Endothelial cell of umbilical vein (primary cell): ENCODE measurements at regions not wholly inside any gene's neighbourhood (a gene's known extent, or its start where the extent isn't known, plus 50 kb on each side); places are given as distances from the start of the nearest gene placed in this dataset.

ENCODE experiments used
- BruUV-seq: library from RNA; stranded (reverse); fragments of 400-500 nt; replicated peaks from 2 replicates; lab custom pipeline; 2021; lab: Mats Ljungman, UMichigan
- CTCF ChIA-PET: fragments of 300-600, 350-600 bp; sonication (Branson Sonifier 250); formaldehyde crosslinking; loops from one replicate; lab custom pipeline; 2021; ENCODE audit warnings: antibody characterized with exemption, inconsistent platforms; lab: Charles Lee
- POLR2A ChIA-PET: fragments of 300-600, 350-600 bp; sonication (Branson Sonifier 250); formaldehyde crosslinking; loops from one replicate; lab custom pipeline; 2021; ENCODE audit warnings: antibody characterized with exemption, inconsistent platforms; lab: Charles Lee
- DNase-seq: peaks from one replicate; pipeline ENCODE4 v3.0.0-alpha.2; 2011; ENCODE audit warnings: low read depth, low spot score
- FAIRE-seq: peaks from 2 replicates; lab custom pipeline; 2011; peaks lifted over from hg19 to GRCh38; lab: Jason Lieb, UNC
- H2AFZ ChIP-seq: 2 replicates; pipeline ENCODE4 v1.6.0; 2012; ENCODE audit warnings: low read depth, low read length, control low read depth, inconsistent platforms
- H3K27ac ChIP-seq: 2 replicates; pipeline ENCODE4 v1.5.1; 2011; ENCODE audit warnings: low read depth, mild to moderate bottlenecking, control low read depth, low read length, moderate library complexity; ENCODE audit not compliant: insufficient read depth
- H3K27me3 ChIP-seq, 2 experiments: 2 replicates each; pipeline versions ENCODE4 v1.6.0 to v1.6.1; 2011; ENCODE audit warnings: low read length in 2 of 2, mixed read lengths in 1 of 2; ENCODE audit not compliant: control insufficient read depth in 2 of 2, insufficient read depth in 2 of 2
- H3K36me3 ChIP-seq, 2 experiments: 2 replicates in 1 of 2; 3 replicates in 1 of 2; pipeline ENCODE4 v1.5.1; 2011; ENCODE audit warnings: low read length in 2 of 2, mild to moderate bottlenecking in 1 of 2, moderate library complexity in 1 of 2; ENCODE audit not compliant: control insufficient read depth in 2 of 2, insufficient read depth in 2 of 2; ENCODE audit errors: extremely low read depth in 1 of 2
- H3K4me1 ChIP-seq: 3 replicates; pipeline ENCODE4 v1.5.1; 2011; ENCODE audit warnings: mild to moderate bottlenecking, low read length; ENCODE audit not compliant: control insufficient read depth, insufficient read depth; ENCODE audit errors: extremely low read depth
- H3K4me2 ChIP-seq: 2 replicates; pipeline ENCODE4 v1.6.1; 2011; ENCODE audit warnings: low read length, control low read depth, mixed read lengths; ENCODE audit not compliant: insufficient read depth
- H3K4me3 ChIP-seq, 3 experiments: fragments of 200-600 bp in 1 of 3; sonication (generic), shearing (Covaris generic) in 1 of 3; replicated peaks in 1 of 3; 2 replicates each; pipeline ENCODE4 v1.5.1; 2011 to 2016; ENCODE audit warnings: control low read depth in 3 of 3, low read length in 3 of 3, mild to moderate bottlenecking in 2 of 3, inconsistent platforms in 1 of 3, low read depth in 1 of 3, moderate library complexity in 1 of 3; ENCODE audit not compliant: insufficient read depth in 1 of 3
- H3K79me2 ChIP-seq: 2 replicates; pipeline ENCODE4 v1.6.0; 2012; ENCODE audit warnings: low read length, inconsistent platforms; ENCODE audit not compliant: control insufficient read depth, insufficient read depth
- H3K9ac ChIP-seq: replicated peaks from 2 replicates; pipeline ENCODE3; 2011; ENCODE audit warnings: low read length, control low read depth; ENCODE audit not compliant: insufficient read depth; ENCODE audit errors: extremely low read depth
- H3K9me1 ChIP-seq: replicated peaks from 3 replicates; pipeline ENCODE4 v1.6.0; 2011; ENCODE audit warnings: mild to moderate bottlenecking, low read length; ENCODE audit not compliant: control insufficient read depth, insufficient read depth; ENCODE audit errors: extremely low read depth
- H3K9me3 ChIP-seq: replicated peaks from 2 replicates; pipeline ENCODE4 v1.5.1; 2012; ENCODE audit warnings: low read length, inconsistent platforms; ENCODE audit not compliant: control insufficient read depth, insufficient read depth
- H4K20me1 ChIP-seq: replicated peaks from 2 replicates; pipeline ENCODE3; 2011; ENCODE audit warnings: mild to moderate bottlenecking, low read length; ENCODE audit not compliant: control insufficient read depth, insufficient read depth; ENCODE audit errors: extremely low read depth
- CTCF ChIP-seq, 2 donors: IDR thresholded peaks; 1 replicate in 1 of 2; 2 replicates in 1 of 2; pipeline ENCODE4 v1.5.1; 2011; ENCODE audit warnings: low read length in 2 of 2, mild to moderate bottlenecking in 2 of 2, moderate library complexity in 2 of 2, control low read depth in 1 of 2, inconsistent platforms in 1 of 2, low read depth in 1 of 2; ENCODE audit not compliant: insufficient read depth in 1 of 2; ENCODE audit errors: extremely low read depth in 1 of 2
- EZH2 ChIP-seq: IDR thresholded peaks from 2 replicates; pipeline ENCODE4 v1.6.1; 2012; ENCODE audit warnings: borderline replicate concordance, low read depth, mild to moderate bottlenecking, moderate library complexity, low read length, inconsistent platforms; ENCODE audit not compliant: severe bottlenecking
- FOS ChIP-seq: IDR thresholded peaks from 2 replicates; pipeline ENCODE4 v1.6.1; 2011; ENCODE audit warnings: mild to moderate bottlenecking, low read length, moderate library complexity, borderline replicate concordance; ENCODE audit not compliant: insufficient read depth
- GATA2 ChIP-seq: IDR thresholded peaks from 2 replicates; pipeline ENCODE4 v1.7.0; 2011; ENCODE audit warnings: low read depth, mild to moderate bottlenecking, moderate library complexity, mixed read lengths, low read length; ENCODE audit not compliant: insufficient read length, insufficient read depth
- JUN ChIP-seq: IDR thresholded peaks from 2 replicates; pipeline ENCODE4 v1.6.1; 2011; ENCODE audit warnings: borderline replicate concordance, low read depth; ENCODE audit not compliant: insufficient read length, insufficient read depth
- MAX ChIP-seq: IDR thresholded peaks from 2 replicates; pipeline ENCODE4 v1.6.1; 2011; ENCODE audit not compliant: insufficient read depth, insufficient read length
- MYC ChIP-seq: IDR thresholded peaks from one replicate; pipeline ENCODE4 v1.6.1; 2011; ENCODE audit warnings: mild to moderate bottlenecking, low read depth, low read length
- POLR2A ChIP-seq: IDR thresholded peaks from 2 replicates; pipeline ENCODE4 v1.6.1; 2012; ENCODE audit warnings: low read depth, mild to moderate bottlenecking, control low read depth, low read length
- POLR2AphosphoS5 ChIP-seq: IDR thresholded peaks from 2 replicates; pipeline ENCODE4 v1.6.1; 2012; ENCODE audit warnings: low read depth, mild to moderate bottlenecking, control low read depth, low read length, moderate library complexity; ENCODE audit not compliant: insufficient read depth
- dilution Hi-C: fragments of 300-500 bp; cut with MboI; formaldehyde crosslinking; loops from one replicate; pipeline ENCODE4 v1.15.0; 2019; ENCODE audit warnings: low sequenced_read_pairs; ENCODE audit not compliant: extremely low pct_ligation_motif_present
- intact Hi-C: fragments of 100-400 bp; cut with micrococcal nuclease; formaldehyde crosslinking; loops from one replicate; pipeline ENCODE4 v1.10.0; 2022

DNA sequence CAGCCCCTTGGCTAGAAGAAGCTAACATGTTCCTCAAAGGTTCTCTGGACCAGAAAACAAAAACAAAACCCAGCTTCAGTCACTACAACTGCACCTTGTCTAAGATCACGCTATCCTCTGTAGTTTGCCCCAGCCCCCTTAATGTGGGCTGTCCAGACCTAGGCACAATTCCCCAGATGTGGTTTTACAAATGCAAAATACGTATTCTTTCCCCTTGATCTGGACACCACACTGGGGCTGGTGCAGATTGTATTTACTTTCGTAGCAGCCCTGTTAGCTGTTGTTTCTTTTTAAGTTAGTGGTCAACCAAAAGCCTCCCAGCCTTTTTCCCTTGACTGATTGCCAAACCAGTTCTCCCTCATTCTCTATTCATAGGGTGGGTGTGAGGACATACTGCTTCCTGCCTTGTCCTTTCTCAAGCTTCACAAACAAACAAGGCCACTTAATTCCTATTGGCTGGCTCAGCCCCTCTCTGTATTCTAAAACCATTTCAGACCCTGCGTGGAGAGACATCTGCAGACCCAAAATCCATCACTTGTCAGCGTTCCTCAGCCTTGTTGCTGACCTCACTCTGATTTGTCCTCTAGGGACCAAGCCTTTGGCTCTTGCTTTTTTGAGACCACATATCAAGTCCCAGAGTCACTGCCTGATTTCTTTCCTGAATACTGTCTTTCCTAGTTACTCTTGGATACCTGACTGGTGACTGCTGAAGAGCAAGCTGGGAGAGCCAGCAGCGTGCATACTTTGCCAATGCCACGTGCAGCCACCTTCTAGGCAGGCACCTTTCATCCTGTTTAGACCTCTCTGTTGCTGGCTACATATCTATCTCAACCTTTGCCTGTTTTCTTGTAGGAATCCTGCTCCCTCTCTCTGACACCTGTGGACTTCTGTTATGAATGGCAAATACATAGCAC lies 96.4 kb upstream of the RAB3GAP2 start:
- intact Hi-C loops, result no loop called here
- POLR2A ChIA-PET, result no interaction called here

More for the DNA sequence above, 96.4 kb upstream of the RAB3GAP2 start:
- Histone ChIP-seq H3K9me1 (no peaks in the 10 kb centered on the region), H4K20me1 (no peaks in the 10 kb centered on the region), H2AFZ (no peak overlapping the region), H3K27ac (no peak overlapping the region), H3K4me3 (no peak overlapping the region), H3K9me3 (no peaks in the 10 kb centered on the region), H3K27me3 (no peaks in the 10 kb centered on the region), H3K4me1 (no peaks in the 10 kb centered on the region), H3K9ac (no peak overlapping the region), H3K4me2 (no peak overlapping the region), H3K79me2 (no peaks in the 10 kb centered on the region), H3K36me3 (no peaks in the 10 kb centered on the region)
- CTCF ChIA-PET, result interaction anchor here (0.7 to 0.8 kb wide), 2 partner anchors 18 to 24 kb away, joined by 3 read pairs; no protein-coding TSS in a partner anchor
- DNase-seq (no peak), FAIRE-seq (no peak)
- dilution Hi-C loops, result no loop called here
- TF ChIP-seq FOS (no peak), MAX (no peak), GATA2 (no peak), JUN (no peak), CTCF (IDR thresholded peaks at IDR 0.05; ENCODE audit: extremely low read depth in 1 of 2, insufficient read depth in 1 of 2, low read depth in 1 of 2, low read length in 2 of 2) (no peak), MYC (no peak), POLR2A (no peak), POLR2AphosphoS5 (no peak), EZH2 (no peak)
- BruUV-seq, result no TSS peak
